GM12892 (cell line): ENCODE measurements at regions not wholly inside any gene's neighbourhood (a gene's known extent, or its start where the extent isn't known, plus 50 kb on each side); places are given as distances from the start of the nearest gene placed in this dataset.
"Not testable (repeated sequence)": the region's sequence is repeated elsewhere in the genome, so short reads cannot be mapped to it uniquely, and the experiment has no call there.

ENCODE experiments used
- DNase-seq: peaks from one replicate; pipeline ENCODE4 v3.0.0; 2011; ENCODE audit not compliant: insufficient read length
- FAIRE-seq: peaks from 2 replicates; lab custom pipeline; 2011; peaks lifted over from hg19 to GRCh38; lab: Jason Lieb, UNC
- POLR2A ChIP-seq: IDR thresholded peaks from 2 replicates; pipeline ENCODE4 v1.6.1; 2011; ENCODE audit warnings: low read depth, low read length, control low read depth
- POLR2AphosphoS5 ChIP-seq: IDR thresholded peaks from 2 replicates; pipeline ENCODE4 v1.6.1; 2011; ENCODE audit warnings: low read depth, low read length, control low read depth
- TAF1 ChIP-seq: IDR thresholded peaks from 2 replicates; pipeline ENCODE4 v1.6.1; 2011; ENCODE audit warnings: low read depth, mild to moderate bottlenecking, control low read depth, low read length, borderline replicate concordance

DNA sequence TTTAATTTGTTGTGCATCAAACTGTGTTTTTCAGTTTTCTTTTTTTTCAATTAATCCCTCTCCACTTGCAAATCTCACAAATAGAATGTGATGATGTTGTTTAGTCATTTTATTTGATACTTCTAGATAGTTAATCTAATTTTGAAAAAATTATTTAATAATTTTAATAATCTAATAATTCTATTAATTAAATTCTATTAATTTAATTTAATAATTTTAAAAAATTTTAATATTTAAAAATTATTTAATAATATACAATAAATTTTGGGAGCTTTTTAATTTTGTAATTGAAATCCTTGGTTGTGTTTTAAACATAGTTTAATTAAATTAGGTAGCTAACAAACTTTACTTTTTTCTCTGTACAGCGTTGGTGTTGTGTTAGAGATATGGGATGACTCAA is 393.8 kb downstream of the OLFM4 start:
- FAIRE-seq = no peak
- no peak for TF ChIP-seq TAF1
- TF ChIP-seq POLR2AphosphoS5 = no peak
- TF ChIP-seq POLR2A = no peak
- no peak for DNase-seq

GRCh38 chr13:53436396-53436795 is 407.8 kb downstream of the OLFM4 start:
- FAIRE-seq (no peak), DNase-seq (no peak)
- TF ChIP-seq TAF1 = no peak
- no peak for TF ChIP-seq POLR2AphosphoS5
- TF ChIP-seq POLR2A = no peak

GRCh38 chr13:53439439-53440225 is 411.0 kb downstream of the OLFM4 start:
- DNase-seq = no peak
- TF ChIP-seq POLR2A = no peak
- no peak for TF ChIP-seq POLR2AphosphoS5
- no peak for TF ChIP-seq TAF1
- FAIRE-seq = no peak

DNA sequence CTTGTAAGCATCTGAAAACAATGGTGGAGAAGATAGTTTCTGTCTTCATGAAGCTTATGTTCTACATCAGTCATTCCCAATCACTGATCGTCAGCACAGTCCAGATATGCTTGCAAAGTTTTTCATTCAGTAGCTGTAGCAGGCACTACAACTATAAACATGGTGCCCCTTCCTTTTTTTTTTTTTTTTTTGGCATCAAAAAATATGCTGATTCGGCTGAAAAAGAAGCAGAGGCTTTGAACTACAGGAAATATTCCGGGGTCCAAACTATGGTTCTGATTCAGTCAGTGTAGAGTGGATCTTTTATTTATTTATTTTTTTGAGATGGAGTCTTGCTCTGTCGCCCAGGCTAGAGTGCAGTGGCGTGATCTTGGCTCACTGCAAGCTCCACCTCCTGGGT is 414.4 kb downstream of the OLFM4 start:
- no peak for FAIRE-seq
- TF ChIP-seq TAF1 (no peak), POLR2AphosphoS5 (no peak), POLR2A (no peak)
- DNase-seq = no peak

GRCh38 chr13:53445686-53446085 is 417.1 kb downstream of the OLFM4 start:
- FAIRE-seq = no peak
- DNase-seq = no peak
- TF ChIP-seq TAF1 (no peak), POLR2AphosphoS5 (no peak), POLR2A (no peak)

- no peak for FAIRE-seq
- TF ChIP-seq TAF1 = no peak
- no peak for TF ChIP-seq POLR2AphosphoS5
- no peak for TF ChIP-seq POLR2A
- no peak for DNase-seq
Measured at GRCh38 chr13:53447456-53447855, 418.8 kb downstream of the OLFM4 start.

DNA sequence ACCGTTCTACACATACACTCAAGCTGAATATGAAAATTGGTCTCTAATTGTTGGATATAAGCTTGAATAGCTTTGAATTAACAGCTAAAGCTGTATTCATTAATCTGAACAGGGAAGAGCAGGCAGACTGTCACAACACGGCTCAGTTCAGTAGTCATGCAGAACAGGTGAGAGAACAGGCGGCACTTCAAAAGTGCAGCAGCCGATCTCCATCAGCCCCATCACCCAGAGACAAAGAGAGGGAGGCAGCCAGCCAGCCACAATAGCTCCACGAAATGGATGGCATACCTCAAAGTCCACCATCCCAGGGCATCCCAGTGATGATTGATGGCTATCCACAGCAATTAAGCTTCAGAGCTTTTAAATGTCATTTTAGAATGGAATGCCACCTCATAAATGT is 419.2 kb downstream of the OLFM4 start:
- FAIRE-seq = no peak
- no peak for TF ChIP-seq POLR2AphosphoS5
- TF ChIP-seq TAF1 = no peak
- TF ChIP-seq POLR2A = no peak

GRCh38 chr13:53452263-53452808 is 423.7 kb downstream of the OLFM4 start:
- not testable (repeated sequence) for FAIRE-seq, DNase-seq

More for the DNA sequence above, 419.2 kb downstream of the OLFM4 start:
- DNase-seq = no peak

DNA sequence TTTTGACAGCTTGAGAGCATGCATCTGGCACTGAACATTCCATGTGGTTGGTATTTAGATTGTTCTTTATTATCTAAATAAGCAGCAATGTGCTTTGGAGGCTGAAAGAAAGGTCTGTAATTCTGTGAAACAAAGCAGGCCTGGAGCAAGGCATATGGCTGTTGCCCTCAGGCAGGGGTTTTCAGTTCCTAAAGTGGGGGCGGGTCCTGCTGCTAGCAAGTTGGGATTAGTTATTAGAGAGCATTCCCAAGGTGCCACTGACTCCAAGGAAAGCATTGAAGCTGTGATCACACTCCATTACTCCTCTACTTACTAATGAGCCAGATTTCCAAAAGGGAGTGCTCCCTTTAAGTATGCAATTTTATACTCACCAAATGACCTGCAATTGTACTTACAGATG is 432.2 kb downstream of the OLFM4 start:
- FAIRE-seq = no peak
- TF ChIP-seq POLR2A (no peak), POLR2AphosphoS5 (no peak), TAF1 (no peak)
- no peak for DNase-seq

DNA sequence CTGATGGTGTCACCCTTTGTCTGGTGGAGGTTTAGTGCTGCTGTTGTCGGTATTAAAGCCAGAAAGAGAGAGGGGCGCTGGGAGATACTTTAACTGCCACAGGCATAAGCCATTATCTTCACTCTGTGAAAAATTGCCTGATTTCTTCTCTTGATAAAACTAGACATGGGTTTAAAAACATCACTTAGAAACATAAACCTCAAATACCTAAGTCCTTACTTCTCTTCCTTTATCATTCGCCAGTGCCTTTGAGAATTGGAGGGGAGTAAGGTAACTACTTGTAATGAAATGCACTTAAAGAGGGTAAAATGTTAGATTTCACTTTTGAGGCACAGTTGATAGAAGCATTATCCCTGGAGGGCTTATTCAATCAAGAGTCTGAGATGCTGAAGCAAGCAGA is 434.5 kb downstream of the OLFM4 start:
- TF ChIP-seq POLR2AphosphoS5 = no peak
- no peak for TF ChIP-seq POLR2A
- TF ChIP-seq TAF1 = no peak
- DNase-seq = no peak
- FAIRE-seq = no peak

DNA sequence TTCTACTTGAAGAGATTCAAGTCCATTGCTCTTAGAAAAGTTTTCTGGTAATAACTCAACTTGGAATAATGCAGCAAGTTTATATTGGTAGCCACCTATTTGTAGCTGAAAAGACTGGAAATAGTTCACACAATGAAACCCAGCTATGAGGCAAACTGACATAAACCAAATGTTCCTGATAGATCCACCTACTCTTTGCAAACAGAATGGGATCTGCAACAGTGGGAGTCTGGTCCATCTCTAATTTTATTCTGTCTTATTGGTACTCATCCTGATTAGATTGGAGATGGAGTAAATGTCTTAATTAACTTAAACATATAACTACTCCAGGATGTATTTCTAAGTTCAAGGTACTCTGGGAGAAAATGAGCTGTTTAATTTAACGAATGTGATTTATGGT is 438.0 kb downstream of the OLFM4 start:
- FAIRE-seq (no peak), DNase-seq (no peak)
- no peak for TF ChIP-seq TAF1
- no peak for TF ChIP-seq POLR2AphosphoS5
- no peak for TF ChIP-seq POLR2A

GRCh38 chr13:53473397-53473796 is 444.8 kb downstream of the OLFM4 start:
- DNase-seq (no peak), FAIRE-seq (no peak)
- TF ChIP-seq TAF1 = no peak
- TF ChIP-seq POLR2AphosphoS5 = no peak
- TF ChIP-seq POLR2A = no peak

DNA sequence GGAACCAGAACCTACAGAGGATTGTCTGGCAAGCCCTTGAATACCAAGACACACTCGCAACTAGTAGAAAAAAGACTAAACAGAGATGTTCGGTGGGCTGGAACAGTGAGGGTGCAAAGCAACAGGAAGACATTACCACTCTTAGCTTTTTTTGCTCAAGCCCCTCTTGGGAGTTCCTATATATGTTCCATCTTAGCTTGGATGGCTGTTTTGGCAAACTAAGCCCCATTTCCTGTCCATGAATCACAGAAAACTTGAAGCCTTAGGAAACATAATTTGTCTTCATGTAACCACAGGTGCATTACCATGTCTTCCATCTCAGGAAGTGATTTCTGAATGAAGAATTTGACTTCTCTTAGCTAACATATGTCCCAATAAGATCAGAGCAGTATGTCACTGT is 446.3 kb downstream of the OLFM4 start:
- TF ChIP-seq POLR2AphosphoS5 = no peak
- no peak for TF ChIP-seq POLR2A
- TF ChIP-seq TAF1 = no peak
- FAIRE-seq (no peak), DNase-seq (no peak)
